ENCODE measurements at regions not wholly inside any gene's neighbourhood (a gene's known extent, or its start where the extent isn't known, plus 50 kb on each side); places are given as distances from the start of the nearest gene placed in this dataset.

GRCh38 chr4:57403591-57403990, 293.4 kb upstream of the IGFBP7 start:
- TF ChIP-seq CTCF (conservative IDR thresholded peaks at IDR 0.05): no peak
- no peak for TF ChIP-seq ZFX (IDR thresholded peaks at IDR 0.05)
